GM12875 (cell line): ENCODE measurements at regions not wholly inside any gene's neighbourhood (a gene's known extent, or its start where the extent isn't known, plus 50 kb on each side); places are given as distances from the start of the nearest gene placed in this dataset.

Experiments
- H3K4me3 ChIP-seq: one replicate; pipeline ENCODE4 v1.5.1; 2011; ENCODE audit warnings: low read depth, low read length, control low read depth
- CTCF ChIP-seq: IDR thresholded peaks from 2 replicates; pipeline ENCODE4 v1.5.1; 2011; ENCODE audit warnings: low read depth, mild to moderate bottlenecking, control low read depth, inconsistent platforms, low read length, moderate library complexity, borderline replicate concordance; ENCODE audit not compliant: insufficient read depth

- H3K4me3 ChIP-seq: no peak overlapping the region
- TF ChIP-seq CTCF: no peak
These were observed 1535.8 kb upstream of the PCDH10 start for GRCh38 chr4:131613086-131613823.

- no peak overlapping the region for H3K4me3 ChIP-seq
- TF ChIP-seq CTCF: no peak
These were observed 1535.3 kb upstream of the PCDH10 start for GRCh38 chr4:131613824-131614216.

GRCh38 chr4:131632877-131633276, 1516.2 kb upstream of the PCDH10 start:
- H3K4me3 ChIP-seq: no peak overlapping the region
- no peak for TF ChIP-seq CTCF

- no peak overlapping the region for H3K4me3 ChIP-seq
- no peak for TF ChIP-seq CTCF
These were observed 1513.9 kb upstream of the PCDH10 start for GRCh38 chr4:131635191-131635590.

GRCh38 chr4:131638781-131639180, 1510.3 kb upstream of the PCDH10 start:
- H3K4me3 ChIP-seq: no peak overlapping the region
- TF ChIP-seq CTCF: no peak

GRCh38 chr4:131644619-131645018, 1504.5 kb upstream of the PCDH10 start:
- TF ChIP-seq CTCF: 0 out of 2 replicates have a peak, but pooled peaks have one; percentile 9
- H3K4me3 ChIP-seq: no peak overlapping the region

GRCh38 chr4:131649227-131649626, 1499.9 kb upstream of the PCDH10 start:
- no peak overlapping the region for H3K4me3 ChIP-seq
- TF ChIP-seq CTCF: no peak
